NCI-H1436 treated with DMSO at 0.1 percent for 48 hours (cell line): ENCODE measurements at regions not wholly inside any gene's neighbourhood (a gene's known extent, or its start where the extent isn't known, plus 50 kb on each side); places are given as distances from the start of the nearest gene placed in this dataset.

Experiments used
- DNase-seq: peaks from one replicate; lab custom pipeline; 2025; lab: John Stamatoyannopoulos, UW

GRCh38 chr20:40449144-40449690 lies 239.8 kb downstream of the MAFB start:
- DNase-seq: no peak

GRCh38 chr20:40446888-40447287 lies 242.1 kb downstream of the MAFB start:
- DNase-seq: no peak

- no peak for DNase-seq
Measured at GRCh38 chr20:40444516-40444915, 244.5 kb downstream of the MAFB start.

GRCh38 chr20:40443753-40444152 lies 245.3 kb downstream of the MAFB start:
- DNase-seq: no peak

GRCh38 chr20:40442181-40442963 lies 246.7 kb downstream of the MAFB start:
- DNase-seq: no peak

GRCh38 chr20:40441771-40442170 lies 247.3 kb downstream of the MAFB start:
- no peak for DNase-seq

GRCh38 chr20:40438161-40438830 lies 250.7 kb downstream of the MAFB start:
- no peak for DNase-seq

- DNase-seq: no peak
Measured at GRCh38 chr20:40436011-40436410, 253.0 kb downstream of the MAFB start.

GRCh38 chr20:40435146-40435895 lies 253.7 kb downstream of the MAFB start:
- no peak for DNase-seq

- no peak for DNase-seq
Measured at GRCh38 chr20:40434122-40434521, 254.9 kb downstream of the MAFB start.

- DNase-seq: no peak
Measured at GRCh38 chr20:40433341-40433861, 255.6 kb downstream of the MAFB start.

GRCh38 chr20:40431611-40432010 lies 257.4 kb downstream of the MAFB start:
- no peak for DNase-seq

GRCh38 chr20:40431112-40431511 lies 257.9 kb downstream of the MAFB start:
- DNase-seq: no peak

GRCh38 chr20:40427026-40427425 lies 262.0 kb downstream of the MAFB start:
- DNase-seq: no peak

- DNase-seq: no peak
Measured at GRCh38 chr20:40424695-40425094, 264.3 kb downstream of the MAFB start.

GRCh38 chr20:40422656-40423055 lies 266.4 kb downstream of the MAFB start:
- no peak for DNase-seq

GRCh38 chr20:40416274-40416673 lies 272.8 kb downstream of the MAFB start:
- DNase-seq: no peak

GRCh38 chr20:40414843-40415615 lies 274.0 kb downstream of the MAFB start:
- DNase-seq: no peak

- no peak for DNase-seq
Measured at GRCh38 chr20:40410028-40410427, 279.0 kb downstream of the MAFB start.

GRCh38 chr20:40397467-40397866 lies 291.6 kb downstream of the MAFB start:
- no peak for DNase-seq
